Sigmoid colon (tissue), 4 donors: ENCODE measurements at regions not wholly inside any gene's neighbourhood (a gene's known extent, or its start where the extent isn't known, plus 50 kb on each side); places are given as distances from the start of the nearest gene placed in this dataset.

Source experiments
- CTCF ChIP-seq, 4 experiments: fragments of 450-650 bp in 3 of 4; fragments of 200-600 bp in 1 of 4; IDR thresholded peaks; one replicate each; pipeline ENCODE4 v1.5.1; 2016 to 2019; ENCODE audit warnings: antibody characterized with exemption in 4 of 4, mild to moderate bottlenecking in 3 of 4, moderate library complexity in 2 of 4
- POLR2AphosphoS5 ChIP-seq, 4 donors: sonication (generic); formaldehyde crosslinking; IDR thresholded peaks; one replicate each; pipeline ENCODE4 v1.6.1; 2017; ENCODE audit warnings: antibody characterized with exemption in 4 of 4

DNA sequence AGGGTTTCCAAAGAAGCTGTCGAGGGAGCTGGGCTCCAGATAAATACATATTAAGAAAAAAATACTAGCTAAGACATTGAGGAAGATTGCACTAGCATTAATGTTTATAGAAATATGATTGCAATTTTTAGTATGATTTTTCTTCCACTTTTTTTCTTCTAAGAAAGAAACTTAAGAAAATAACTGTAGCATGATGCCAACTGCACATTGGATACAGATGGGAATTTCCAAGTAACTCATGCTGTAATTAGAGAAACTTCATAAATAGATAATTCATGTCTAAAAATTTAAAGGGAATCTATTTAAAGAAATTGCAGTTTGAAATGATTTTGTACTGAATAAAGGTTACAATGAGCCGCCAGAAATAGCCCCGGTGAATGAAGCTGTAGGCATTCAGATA is 119.4 kb downstream of the POLR1F start:
- TF ChIP-seq CTCF (IDR thresholded peaks at IDR 0.05): no peak
- no peak for TF ChIP-seq POLR2AphosphoS5 (IDR thresholded peaks at IDR 0.05)
